Esophagus (tissue), 2 donors: ENCODE measurements at regions not wholly inside any gene's neighbourhood (a gene's known extent, or its start where the extent isn't known, plus 50 kb on each side); places are given as distances from the start of the nearest gene placed in this dataset.

Source experiments
- H3K27ac ChIP-seq, 2 donors: one replicate each; pipeline ENCODE4 v1.5.1; 2013; ENCODE audit warnings: low read depth in 2 of 2, mild to moderate bottlenecking in 2 of 2, inconsistent platforms in 1 of 2, low read length in 1 of 2, moderate library complexity in 1 of 2
- H3K27me3 ChIP-seq, 2 donors: one replicate each; pipeline ENCODE4 v1.6.1; 2013; ENCODE audit warnings: low read length in 2 of 2, control low read depth in 1 of 2, mild to moderate bottlenecking in 1 of 2; ENCODE audit not compliant: insufficient read depth in 2 of 2, control insufficient read depth in 1 of 2
- H3K36me3 ChIP-seq, 2 donors: one replicate each; pipeline ENCODE4 v1.6.1; 2013; ENCODE audit warnings: low read length in 1 of 2; ENCODE audit not compliant: control insufficient read depth in 2 of 2, insufficient read depth in 2 of 2
- H3K4me1 ChIP-seq, 2 donors: one replicate each; pipeline ENCODE4 v1.6.1; 2013; ENCODE audit warnings: low read length in 1 of 2; ENCODE audit not compliant: control insufficient read depth in 2 of 2, insufficient read depth in 2 of 2
- H3K4me3 ChIP-seq, 2 donors: one replicate each; pipeline ENCODE4 v1.5.1; 2013; ENCODE audit warnings: low read length in 2 of 2, mild to moderate bottlenecking in 2 of 2, low read depth in 1 of 2, moderate library complexity in 1 of 2
- H3K9me3 ChIP-seq, 2 donors: one replicate each; pipeline ENCODE4 v1.6.1; 2013; ENCODE audit warnings: mild to moderate bottlenecking in 2 of 2, low read depth in 1 of 2, low read length in 1 of 2, moderate library complexity in 1 of 2; ENCODE audit not compliant: control insufficient read depth in 2 of 2, insufficient read depth in 1 of 2
- WGBS, 2 donors: extraction: QIAGEN DNeasy Blood & Tissue Kit; methylation state at CpG; one replicate each; pipeline ENCODE4 v1.1.7; 2013; 5-methylcytosine and 5-hydroxymethylcytosine counted together
- donor health status: healthy with polysubstance abuse.
- donor health status: Bipolar disorder and iron deficiency.

GRCh38 chr5:94031631-94032030 lies 290.2 kb upstream of the POU5F2 start:
- Histone ChIP-seq H3K36me3 (peaks cover 0 to 3% of the 10 kb centered on the region in 2 donors), H3K9me3 (no peaks in the 10 kb centered on the region), H3K27ac (no peak overlapping the region), H3K4me1 (no peaks in the 10 kb centered on the region), H3K27me3 (no peaks in the 10 kb centered on the region), H3K4me3 (no peak overlapping the region)

GRCh38 chr5:94028001-94028400 lies 286.6 kb upstream of the POU5F2 start:
- peaks cover 0 to under 1% of the 10 kb centered on the region in 2 donors for H3K36me3 ChIP-seq
- no peak overlapping the region for H3K27ac ChIP-seq
- no peaks in the 10 kb centered on the region for H3K27me3 ChIP-seq
- H3K4me3 ChIP-seq = no peak overlapping the region
- H3K4me1 ChIP-seq = no peaks in the 10 kb centered on the region
- H3K9me3 ChIP-seq = no peaks in the 10 kb centered on the region
- 49 to 50% methylated on average over 1 of the region's 1 CpG for WGBS, 2 donors

- Histone ChIP-seq H3K4me3 (no peak overlapping the region), H3K27ac (no peak overlapping the region), H3K4me1 (no peaks in the 10 kb centered on the region), H3K36me3 (no peaks in the 10 kb centered on the region), H3K9me3 (no peaks in the 10 kb centered on the region), H3K27me3 (no peaks in the 10 kb centered on the region)
- 91 to 95% methylated on average over 1 of the region's 1 CpG for WGBS, 2 donors
Measured at GRCh38 chr5:94027145-94027544, 285.7 kb upstream of the POU5F2 start.

GRCh38 chr5:94025788-94026473 lies 284.5 kb upstream of the POU5F2 start:
- 95 to 98% methylated on average over 10 of the region's 10 CpGs for WGBS, 2 donors
- Histone ChIP-seq H3K36me3 (no peaks in the 10 kb centered on the region), H3K27me3 (no peaks in the 10 kb centered on the region), H3K4me1 (no peaks in the 10 kb centered on the region), H3K9me3 (no peaks in the 10 kb centered on the region), H3K27ac (no peak overlapping the region), H3K4me3 (no peak overlapping the region)

- Histone ChIP-seq H3K27me3 (no peaks in the 10 kb centered on the region), H3K27ac (no peak overlapping the region), H3K4me3 (no peak overlapping the region), H3K4me1 (no peaks in the 10 kb centered on the region), H3K36me3 (no peaks in the 10 kb centered on the region), H3K9me3 (no peaks in the 10 kb centered on the region)
- 98 to 100% methylated on average over 1 of the region's 1 CpG for WGBS, 2 donors
Measured at GRCh38 chr5:94024620-94025019, 283.2 kb upstream of the POU5F2 start.

GRCh38 chr5:94024101-94024500 lies 282.7 kb upstream of the POU5F2 start:
- no peaks in the 10 kb centered on the region for H3K4me1 ChIP-seq
- WGBS, 2 donors = 88 to 92% methylated on average over 1 of the region's 1 CpG
- no peaks in the 10 kb centered on the region for H3K9me3 ChIP-seq
- no peak overlapping the region for H3K4me3 ChIP-seq
- H3K36me3 ChIP-seq = no peaks in the 10 kb centered on the region
- H3K27ac ChIP-seq = no peak overlapping the region
- no peaks in the 10 kb centered on the region for H3K27me3 ChIP-seq

GRCh38 chr5:94021246-94021645 lies 279.8 kb upstream of the POU5F2 start:
- H3K27ac ChIP-seq = no peak overlapping the region

GRCh38 chr5:94017579-94017978 lies 276.2 kb upstream of the POU5F2 start:
- WGBS, 2 donors = 97 to 99% methylated on average over 2 of the region's 2 CpGs
- H3K27me3 ChIP-seq = no peaks in the 10 kb centered on the region

More at GRCh38 chr5:94021246-94021645, 279.8 kb upstream of the POU5F2 start:
- H3K4me1 ChIP-seq = no peaks in the 10 kb centered on the region
- no peak overlapping the region for H3K4me3 ChIP-seq
- 46 to 58% methylated on average over 2 of the region's 2 CpGs for WGBS, 2 donors
- H3K27me3 ChIP-seq = no peaks in the 10 kb centered on the region
- peaks cover 0 to 3% of the 10 kb centered on the region in 2 donors for H3K36me3 ChIP-seq
- no peaks in the 10 kb centered on the region for H3K9me3 ChIP-seq

GRCh38 chr5:94010814-94011213 lies 269.4 kb upstream of the POU5F2 start:
- Histone ChIP-seq H3K27ac (no peak overlapping the region), H3K36me3 (peaks cover 0 to 3% of the 10 kb centered on the region in 2 donors), H3K9me3 (no peaks in the 10 kb centered on the region), H3K4me3 (no peak overlapping the region), H3K27me3 (no peaks in the 10 kb centered on the region), H3K4me1 (no peaks in the 10 kb centered on the region)
- WGBS, 2 donors = 97 to 100% methylated on average over 1 of the region's 1 CpG

More at GRCh38 chr5:94017579-94017978, 276.2 kb upstream of the POU5F2 start:
- H3K36me3 ChIP-seq = peaks cover 2 to 3% of the 10 kb centered on the region in 2 donors
- H3K27ac ChIP-seq = no peak overlapping the region
- H3K4me3 ChIP-seq = no peak overlapping the region
- H3K4me1 ChIP-seq = no peaks in the 10 kb centered on the region
- no peaks in the 10 kb centered on the region for H3K9me3 ChIP-seq

- no peaks in the 10 kb centered on the region for H3K4me1 ChIP-seq
- no peak overlapping the region for H3K4me3 ChIP-seq
- no peaks in the 10 kb centered on the region for H3K27me3 ChIP-seq
- H3K36me3 ChIP-seq = peaks cover 0 to 3% of the 10 kb centered on the region in 2 donors
- no peak overlapping the region for H3K27ac ChIP-seq
- no peaks in the 10 kb centered on the region for H3K9me3 ChIP-seq
Measured at GRCh38 chr5:94009161-94009560, 267.8 kb upstream of the POU5F2 start.
